ENCODE measurements at regions not wholly inside any gene's neighbourhood (a gene's known extent, or its start where the extent isn't known, plus 50 kb on each side); places are given as distances from the start of the nearest gene placed in this dataset.

- POLR2A ChIA-PET = no interaction called here
- intact Hi-C loops (cut with micrococcal nuclease) = no loop called here
- H3K4me3 Mint-ChIP-seq = no peak overlapping the region
These were observed 1399.9 kb downstream of the BRD1 start for GRCh38 chr22:48427731-48428211.

More at GRCh38 chr22:48427731-48428211, 1399.9 kb downstream of the BRD1 start:
- H2AFZ ChIP-seq (ENCODE audit: insufficient read depth, low read depth, low read length, poor library complexity, severe bottlenecking) = no peak overlapping the region
- no peaks in the 10 kb centered on the region for H3K36me3 ChIP-seq (replicated peaks in 1 of 2; ENCODE audit: control extremely low read depth in 1 of 2, control insufficient read depth in 1 of 2, extremely low read depth in 1 of 2, insufficient read depth in 2 of 2, low read length in 1 of 2)
- H3K4me1 Mint-ChIP-seq = no peaks in the 10 kb centered on the region
- H3K9me3 Mint-ChIP-seq (ENCODE audit: insufficient read depth) = no peaks in the 10 kb centered on the region
- peaks cover 22% of the 10 kb centered on the region for H3K27me3 Mint-ChIP-seq
- H3K9ac ChIP-seq (ENCODE audit: low read length) = no peak overlapping the region
- no peak overlapping the region for H3K27ac Mint-ChIP-seq
- 79% methylated on average over 15 of the region's 15 CpGs for WGBS (ENCODE audit: insufficient coverage)
- no peak for ATAC-seq (ENCODE audit: low read depth)
- H3K27ac ChIP-seq (ENCODE audit: low read length in 2 of 2) = no peak overlapping the region
- no peaks in the 10 kb centered on the region for H3K79me2 ChIP-seq (ENCODE audit: control insufficient read depth, insufficient read depth, low read length)
- peaks cover 0 to 11% (median 0%) of the 10 kb centered on the region in 3 donors for H3K9me3 ChIP-seq (ENCODE audit: control extremely low read depth in 1 of 3, control insufficient read depth in 2 of 3, insufficient read depth in 1 of 3, low read length in 2 of 3)
- CTCF ChIA-PET = no interaction called here
- H3K4me2 ChIP-seq (replicated peaks; ENCODE audit: low read depth, low read length, poor library complexity, severe bottlenecking) = no peak overlapping the region
- TF ChIP-seq EZH2 (IDR thresholded peaks at IDR 0.05; ENCODE audit: borderline replicate concordance, insufficient read depth, low read depth, low read length, poor library complexity, severe bottlenecking) (no peak), CTCF (IDR thresholded peaks at IDR 0.05) (no peak)
- H3K4me1 ChIP-seq (ENCODE audit: control insufficient read depth in 2 of 2, insufficient read depth in 2 of 2, low read length in 2 of 2) = no peaks in the 10 kb centered on the region
- no peaks in the 10 kb centered on the region for H3K27me3 ChIP-seq (replicated peaks in 1 of 4; ENCODE audit: control extremely low read depth in 1 of 4, control insufficient read depth in 3 of 4, insufficient read depth in 4 of 4, low read length in 3 of 4)
- H3K4me3 ChIP-seq (ENCODE audit: control extremely low read depth in 1 of 5, extremely low read depth in 1 of 5, insufficient read depth in 1 of 5, low read depth in 2 of 5, low read length in 4 of 5) = no peak overlapping the region
- no peak for DNase-seq
- H4K20me1 ChIP-seq (ENCODE audit: control insufficient read depth, insufficient read depth, low read length, poor library complexity, severe bottlenecking) = no peaks in the 10 kb centered on the region
